GM13976 (cell line): ENCODE measurements at regions not wholly inside any gene's neighbourhood (a gene's known extent, or its start where the extent isn't known, plus 50 kb on each side); places are given as distances from the start of the nearest gene placed in this dataset.
"Not testable (repeated sequence)": the region's sequence is repeated elsewhere in the genome, so short reads cannot be mapped to it uniquely, and the experiment has no call there.

Experiments used
- DNase-seq: peaks from one replicate; pipeline ENCODE4 v3.0.0; 2012; ENCODE audit warnings: low spot score
- CTCF ChIP-seq: IDR thresholded peaks from 2 replicates; pipeline ENCODE4 v1.5.1; 2012; ENCODE audit warnings: borderline replicate concordance, mild to moderate bottlenecking; ENCODE audit not compliant: insufficient read depth; ENCODE audit errors: extremely low read depth, missing control alignments, control extremely low read depth
- in situ Hi-C: fragments of 300-500 bp; cut with MboI; formaldehyde crosslinking; loops from one replicate; pipeline ENCODE4 v1.12.0; 2022; ENCODE audit warnings: low sequenced_read_pairs, mixed read lengths, inconsistent platforms; ENCODE audit not compliant: unreplicated experiment

GRCh38 chr1:234833646-234834045 is 223.7 kb upstream of the IRF2BP2 start:
- no peak for TF ChIP-seq CTCF
- in situ Hi-C loops, result loop anchor here (25.0 kb wide), 2 partner anchors 96 to 221 kb away; partner anchors contain the start of gene IRF2BP2
- no peak for DNase-seq

GRCh38 chr1:234833118-234833517 is 223.1 kb upstream of the IRF2BP2 start:
- TF ChIP-seq CTCF, result no peak
- in situ Hi-C loops, result loop anchor here (25.0 kb wide), 2 partner anchors 96 to 221 kb away; partner anchors contain the start of gene IRF2BP2

GRCh38 chr1:234827656-234828055 is 217.7 kb upstream of the IRF2BP2 start:
- in situ Hi-C loops, result loop anchor here (25.0 kb wide), 2 partner anchors 90 to 215 kb away; partner anchors contain the start of gene IRF2BP2

More at GRCh38 chr1:234833118-234833517, 223.1 kb upstream of the IRF2BP2 start:
- no peak for DNase-seq

GRCh38 chr1:234827181-234827580 is 217.2 kb upstream of the IRF2BP2 start:
- no peak for DNase-seq
- in situ Hi-C loops, result loop anchor here (25.0 kb wide), 2 partner anchors 90 to 215 kb away; partner anchors contain the start of gene IRF2BP2
- TF ChIP-seq CTCF, result no peak

More at GRCh38 chr1:234827656-234828055, 217.7 kb upstream of the IRF2BP2 start:
- no peak for DNase-seq
- TF ChIP-seq CTCF, result no peak

GRCh38 chr1:234826352-234826751 is 216.4 kb upstream of the IRF2BP2 start:
- no peak for TF ChIP-seq CTCF
- in situ Hi-C loops, result loop anchor here (25.0 kb wide), 2 partner anchors 89 to 214 kb away; partner anchors contain the start of gene IRF2BP2
- no peak for DNase-seq

- in situ Hi-C loops, result loop anchor here (25.0 kb wide), 2 partner anchors 88 to 213 kb away; partner anchors contain the start of gene IRF2BP2
- no peak for TF ChIP-seq CTCF
- no peak for DNase-seq
Observed at GRCh38 chr1:234825498-234826165, 215.7 kb upstream of the IRF2BP2 start.

GRCh38 chr1:234824836-234825235 is 214.9 kb upstream of the IRF2BP2 start:
- in situ Hi-C loops, result loop anchor here (25.0 kb wide), 2 partner anchors 88 to 213 kb away; partner anchors contain the start of gene IRF2BP2
- not testable (repeated sequence) for DNase-seq
